ENCODE measurements at regions not wholly inside any gene's neighbourhood (a gene's known extent, or its start where the extent isn't known, plus 50 kb on each side); places are given as distances from the start of the nearest gene placed in this dataset.

DNA sequence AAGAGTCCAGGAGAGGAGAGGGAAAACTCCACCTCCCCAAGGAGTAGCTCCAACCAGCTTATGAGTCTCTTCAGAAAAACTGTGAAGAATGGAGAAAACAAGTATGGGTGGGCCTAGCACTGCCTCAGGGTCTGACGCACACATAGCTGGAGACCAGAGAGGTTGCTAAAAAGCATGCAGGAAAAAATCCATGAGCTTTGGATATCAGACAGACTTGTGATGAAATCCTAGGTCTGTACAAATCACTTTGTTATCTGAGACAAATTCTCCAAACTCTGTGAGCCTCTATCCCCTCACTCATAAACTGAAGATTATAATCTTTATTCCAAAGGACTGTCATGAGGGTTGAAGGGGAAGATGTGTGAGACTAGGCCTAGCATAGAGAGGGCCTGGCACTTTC, 141.5 kb upstream of the FGGY start:
- no peak overlapping the region for H2AFZ ChIP-seq (ENCODE audit: low read length)
- no peak overlapping the region for H3K4me2 ChIP-seq (ENCODE audit: low read depth, low read length, poor library complexity, severe bottlenecking)
- H3K9ac ChIP-seq (ENCODE audit: low read depth, low read length, poor library complexity, severe bottlenecking), result no peak overlapping the region
- H3K36me3 ChIP-seq (ENCODE audit: insufficient read depth, low read length), result no peaks in the 10 kb centered on the region
- H3K4me3 ChIP-seq (ENCODE audit: low read length, poor library complexity, severe bottlenecking), result no peak overlapping the region
- H3K4me1 ChIP-seq (ENCODE audit: insufficient read depth, low read length, poor library complexity, severe bottlenecking), result no peaks in the 10 kb centered on the region
- no peaks in the 10 kb centered on the region for H3K9me2 ChIP-seq (replicated peaks; ENCODE audit: low read depth, low read length)
- H3K27me3 ChIP-seq (ENCODE audit: insufficient read depth, low read length, poor library complexity, severe bottlenecking), result no peaks in the 10 kb centered on the region
- TF ChIP-seq, protein P1, sequence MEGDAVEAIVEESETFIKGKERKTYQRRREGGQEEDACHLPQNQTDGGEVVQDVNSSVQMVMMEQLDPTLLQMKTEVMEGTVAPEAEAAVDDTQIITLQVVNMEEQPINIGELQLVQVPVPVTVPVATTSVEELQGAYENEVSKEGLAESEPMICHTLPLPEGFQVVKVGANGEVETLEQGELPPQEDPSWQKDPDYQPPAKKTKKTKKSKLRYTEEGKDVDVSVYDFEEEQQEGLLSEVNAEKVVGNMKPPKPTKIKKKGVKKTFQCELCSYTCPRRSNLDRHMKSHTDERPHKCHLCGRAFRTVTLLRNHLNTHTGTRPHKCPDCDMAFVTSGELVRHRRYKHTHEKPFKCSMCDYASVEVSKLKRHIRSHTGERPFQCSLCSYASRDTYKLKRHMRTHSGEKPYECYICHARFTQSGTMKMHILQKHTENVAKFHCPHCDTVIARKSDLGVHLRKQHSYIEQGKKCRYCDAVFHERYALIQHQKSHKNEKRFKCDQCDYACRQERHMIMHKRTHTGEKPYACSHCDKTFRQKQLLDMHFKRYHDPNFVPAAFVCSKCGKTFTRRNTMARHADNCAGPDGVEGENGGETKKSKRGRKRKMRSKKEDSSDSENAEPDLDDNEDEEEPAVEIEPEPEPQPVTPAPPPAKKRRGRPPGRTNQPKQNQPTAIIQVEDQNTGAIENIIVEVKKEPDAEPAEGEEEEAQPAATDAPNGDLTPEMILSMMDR (conservative IDR thresholded peaks at IDR 0.05; ENCODE audit: low read length), result no peak
- no peak for TF ChIP-seq EZH2phosphoT487 (IDR thresholded peaks at IDR 0.05; ENCODE audit: borderline replicate concordance)
- H4K20me1 ChIP-seq (ENCODE audit: insufficient read depth, low read length, poor library complexity, severe bottlenecking), result no peaks in the 10 kb centered on the region
- peaks cover 7% of the 10 kb centered on the region; the same call in 1 of the 2 replicates for H3K9me3 ChIP-seq (ENCODE audit: insufficient read depth, low read depth, low read length)
- no peaks in the 10 kb centered on the region for H3K79me2 ChIP-seq (ENCODE audit: insufficient read depth, low read length)
- no peaks in the 10 kb centered on the region for H3F3A ChIP-seq (ENCODE audit: low read depth)

DNA sequence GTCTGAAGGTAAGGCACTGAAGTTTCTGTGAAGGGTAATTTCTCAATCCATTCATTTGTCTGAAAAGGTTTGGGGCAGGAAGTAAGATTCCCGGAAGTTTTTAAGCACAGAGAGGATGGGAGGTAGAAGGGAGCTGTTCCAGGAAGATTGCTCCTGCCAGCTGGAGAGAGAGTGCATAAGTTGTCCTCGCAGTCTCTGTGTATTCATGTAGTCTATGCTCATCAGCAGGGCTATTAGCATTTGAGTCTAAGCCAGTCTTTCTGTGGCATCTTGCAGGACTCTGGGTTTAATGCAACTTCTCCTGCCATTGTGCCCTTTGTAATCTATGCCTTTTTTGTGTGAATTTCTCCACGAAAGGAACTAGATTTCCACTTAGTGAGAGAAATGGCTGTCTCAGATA, 140.8 kb upstream of the FGGY start:
- Histone ChIP-seq H3F3A (ENCODE audit: low read depth) (no peaks in the 10 kb centered on the region), H3K9ac (ENCODE audit: low read depth, low read length, poor library complexity, severe bottlenecking) (no peak overlapping the region), H3K4me1 (ENCODE audit: insufficient read depth, low read length, poor library complexity, severe bottlenecking) (no peaks in the 10 kb centered on the region), H2AFZ (ENCODE audit: low read length) (no peak overlapping the region), H3K27me3 (ENCODE audit: insufficient read depth, low read length, poor library complexity, severe bottlenecking) (no peaks in the 10 kb centered on the region), H3K9me2 (replicated peaks; ENCODE audit: low read depth, low read length) (no peaks in the 10 kb centered on the region), H4K20me1 (ENCODE audit: insufficient read depth, low read length, poor library complexity, severe bottlenecking) (no peaks in the 10 kb centered on the region), H3K36me3 (ENCODE audit: insufficient read depth, low read length) (no peaks in the 10 kb centered on the region), H3K4me3 (ENCODE audit: low read length, poor library complexity, severe bottlenecking) (no peak overlapping the region), H3K9me3 (ENCODE audit: insufficient read depth, low read depth, low read length) (peaks cover 7% of the 10 kb centered on the region; the same call in 1 of the 2 replicates), H3K79me2 (ENCODE audit: insufficient read depth, low read length) (no peaks in the 10 kb centered on the region), H3K4me2 (ENCODE audit: low read depth, low read length, poor library complexity, severe bottlenecking) (no peak overlapping the region)
- TF ChIP-seq EZH2phosphoT487 (IDR thresholded peaks at IDR 0.05; ENCODE audit: borderline replicate concordance), result no peak
- TF ChIP-seq, protein P1 (conservative IDR thresholded peaks at IDR 0.05; ENCODE audit: low read length), result no peak

DNA sequence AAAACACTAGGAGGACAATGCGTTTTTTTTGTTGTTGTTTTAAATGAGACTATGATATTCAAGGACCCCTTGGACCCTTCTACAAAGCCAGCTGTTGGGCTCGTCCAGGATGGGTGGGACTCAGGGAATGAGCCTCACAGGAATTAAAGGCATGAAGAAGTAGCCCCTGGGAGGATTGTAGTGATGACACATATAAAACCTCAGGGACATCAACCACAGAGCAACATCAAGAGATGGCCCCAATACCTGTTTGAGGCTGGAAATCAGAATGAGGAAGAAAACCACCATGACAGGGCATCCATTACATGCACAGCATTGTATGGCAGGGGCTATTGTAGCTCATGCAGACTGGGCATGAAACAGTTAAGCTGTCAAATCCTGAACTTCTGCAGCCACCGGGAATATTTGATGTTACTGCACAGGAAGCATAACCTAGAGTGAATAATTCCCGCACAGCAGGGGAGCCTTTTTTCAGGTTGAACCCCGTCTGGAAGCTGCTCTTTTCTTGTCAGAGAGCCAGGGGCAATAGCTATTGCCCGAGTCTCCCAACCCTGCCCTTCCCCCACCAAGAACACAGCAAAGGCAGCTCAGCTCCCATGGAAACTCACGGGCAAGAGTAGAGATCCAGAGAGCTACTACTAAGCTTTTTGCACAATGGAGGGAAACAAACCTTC, 140.2 kb upstream of the FGGY start:
- Histone ChIP-seq H3K4me2 (ENCODE audit: low read depth, low read length, poor library complexity, severe bottlenecking) (no peak overlapping the region), H4K20me1 (ENCODE audit: insufficient read depth, low read length, poor library complexity, severe bottlenecking) (no peaks in the 10 kb centered on the region), H3K36me3 (ENCODE audit: insufficient read depth, low read length) (no peaks in the 10 kb centered on the region), H2AFZ (ENCODE audit: low read length) (no peak overlapping the region), H3K27me3 (ENCODE audit: insufficient read depth, low read length, poor library complexity, severe bottlenecking) (no peaks in the 10 kb centered on the region), H3K4me3 (ENCODE audit: low read length, poor library complexity, severe bottlenecking) (no peak overlapping the region), H3K9ac (ENCODE audit: low read depth, low read length, poor library complexity, severe bottlenecking) (no peak overlapping the region), H3K4me1 (ENCODE audit: insufficient read depth, low read length, poor library complexity, severe bottlenecking) (no peaks in the 10 kb centered on the region), H3K9me2 (replicated peaks; ENCODE audit: low read depth, low read length) (no peaks in the 10 kb centered on the region), H3F3A (ENCODE audit: low read depth) (no peaks in the 10 kb centered on the region), H3K9me3 (ENCODE audit: insufficient read depth, low read depth, low read length) (peaks cover 7% of the 10 kb centered on the region; the same call in 1 of the 2 replicates), H3K79me2 (ENCODE audit: insufficient read depth, low read length) (no peaks in the 10 kb centered on the region)
- TF ChIP-seq, protein P1 (conservative IDR thresholded peaks at IDR 0.05; ENCODE audit: low read length), result no peak

Measured in Loucy (cell line).